Osteocyte (in vitro differentiated cells): ENCODE measurements at regions not wholly inside any gene's neighbourhood (a gene's known extent, or its start where the extent isn't known, plus 50 kb on each side); places are given as distances from the start of the nearest gene placed in this dataset.

Experiments used
- DNase-seq: peaks from one replicate; pipeline ENCODE4 v3.0.0; 2021; ENCODE audit warnings: mixed read lengths; ENCODE audit not compliant: unreplicated experiment; ENCODE audit errors: extremely low spot score
- H3K27ac Mint-ChIP-seq: one replicate; pipeline ENCODE4 v1.8.0; 2021; ENCODE audit warnings: mild to moderate bottlenecking, mixed read lengths; ENCODE audit not compliant: unreplicated experiment
- H3K27me3 Mint-ChIP-seq: one replicate; pipeline ENCODE4 v1.8.0; 2021; ENCODE audit warnings: mixed read lengths; ENCODE audit not compliant: unreplicated experiment
- H3K36me3 Mint-ChIP-seq: one replicate; pipeline ENCODE4 v1.8.0; 2021; ENCODE audit warnings: mixed read lengths; ENCODE audit not compliant: unreplicated experiment
- H3K4me1 Mint-ChIP-seq: one replicate; pipeline ENCODE4 v1.8.0; 2021; ENCODE audit warnings: mixed read lengths; ENCODE audit not compliant: unreplicated experiment
- H3K4me3 Mint-ChIP-seq: one replicate; pipeline ENCODE4 v1.8.0; 2021; ENCODE audit warnings: mild to moderate bottlenecking, moderate library complexity, mixed read lengths; ENCODE audit not compliant: unreplicated experiment
- H3K9me3 Mint-ChIP-seq: one replicate; pipeline ENCODE4 v1.8.0; 2021; ENCODE audit warnings: mixed read lengths; ENCODE audit not compliant: unreplicated experiment
- CTCF ChIP-seq: fragments of 200-600 bp; sonication (generic); IDR thresholded peaks from 2 replicates; pipeline ENCODE4 v1.5.0; 2021; ENCODE audit warnings: antibody characterized with exemption, mild to moderate bottlenecking, moderate library complexity

GRCh38 chr1:95431235-95431634 lies 197.2 kb downstream of the RWDD3 start:
- Mint-ChIP-seq H3K27ac (no peak overlapping the region), H3K4me1 (no peaks in the 10 kb centered on the region), H3K27me3 (no peaks in the 10 kb centered on the region), H3K4me3 (no peak overlapping the region), H3K9me3 (no peaks in the 10 kb centered on the region), H3K36me3 (no peaks in the 10 kb centered on the region)
- DNase-seq: no peak
- TF ChIP-seq CTCF: no peak

GRCh38 chr1:95435611-95436010 lies 201.6 kb downstream of the RWDD3 start:
- TF ChIP-seq CTCF: no peak
- H3K27me3 Mint-ChIP-seq: no peaks in the 10 kb centered on the region
- H3K9me3 Mint-ChIP-seq: no peaks in the 10 kb centered on the region
- H3K36me3 Mint-ChIP-seq: no peaks in the 10 kb centered on the region
- no peak overlapping the region for H3K27ac Mint-ChIP-seq
- H3K4me3 Mint-ChIP-seq: no peak overlapping the region
- DNase-seq: no peak
- H3K4me1 Mint-ChIP-seq: no peaks in the 10 kb centered on the region

- no peak for DNase-seq
- Mint-ChIP-seq H3K4me3 (no peak overlapping the region), H3K36me3 (no peaks in the 10 kb centered on the region), H3K27ac (no peak overlapping the region), H3K4me1 (no peaks in the 10 kb centered on the region), H3K9me3 (no peaks in the 10 kb centered on the region), H3K27me3 (peaks cover 2% of the 10 kb centered on the region)
- TF ChIP-seq CTCF: no peak
Observed at GRCh38 chr1:95437011-95437410, 203.0 kb downstream of the RWDD3 start.

GRCh38 chr1:95437781-95438180 lies 203.8 kb downstream of the RWDD3 start:
- peaks cover 3% of the 10 kb centered on the region for H3K27me3 Mint-ChIP-seq

GRCh38 chr1:95438218-95438948 lies 204.4 kb downstream of the RWDD3 start:
- DNase-seq: no peak
- Mint-ChIP-seq H3K36me3 (no peaks in the 10 kb centered on the region), H3K27ac (no peak overlapping the region), H3K9me3 (no peaks in the 10 kb centered on the region), H3K27me3 (peaks cover 4% of the 10 kb centered on the region), H3K4me1 (no peaks in the 10 kb centered on the region), H3K4me3 (no peak overlapping the region)
- TF ChIP-seq CTCF: no peak

More at GRCh38 chr1:95437781-95438180, 203.8 kb downstream of the RWDD3 start:
- H3K36me3 Mint-ChIP-seq: no peaks in the 10 kb centered on the region
- DNase-seq: no peak
- H3K4me1 Mint-ChIP-seq: no peaks in the 10 kb centered on the region
- no peak overlapping the region for H3K4me3 Mint-ChIP-seq
- TF ChIP-seq CTCF: no peak
- H3K27ac Mint-ChIP-seq: no peak overlapping the region
- no peaks in the 10 kb centered on the region for H3K9me3 Mint-ChIP-seq
